NCI-H1092 treated with DMSO at 0.1 percent for 48 hours (cell line): ENCODE measurements at regions not wholly inside any gene's neighbourhood (a gene's known extent, or its start where the extent isn't known, plus 50 kb on each side); places are given as distances from the start of the nearest gene placed in this dataset.
"Not testable (repeated sequence)": the region's sequence is repeated elsewhere in the genome, so short reads cannot be mapped to it uniquely, and the experiment has no call there.

Experiments
- DNase-seq: peaks from one replicate; lab custom pipeline; 2025; lab: John Stamatoyannopoulos, UW

GRCh38 chr5:93682471-93683404 lies 58.7 kb downstream of the POU5F2 start:
- not testable (repeated sequence) for DNase-seq

GRCh38 chr5:93681432-93681831 lies 60.0 kb downstream of the POU5F2 start:
- no peak for DNase-seq

GRCh38 chr5:93677359-93677891 lies 64.0 kb downstream of the POU5F2 start:
- DNase-seq = peak; percentile 79

GRCh38 chr5:93676704-93677103 lies 64.7 kb downstream of the POU5F2 start:
- peak; percentile 4 for DNase-seq

- DNase-seq = peak; percentile 67
Observed at GRCh38 chr5:93675460-93676450, 65.6 kb downstream of the POU5F2 start.

GRCh38 chr5:93674866-93675459 lies 66.4 kb downstream of the POU5F2 start:
- no peak for DNase-seq

- DNase-seq = no peak
Observed at GRCh38 chr5:93674138-93674537, 67.3 kb downstream of the POU5F2 start.

- no peak for DNase-seq
Observed at GRCh38 chr5:93673316-93673954, 68.0 kb downstream of the POU5F2 start.

- DNase-seq = no peak
Observed at GRCh38 chr5:93665648-93666047, 75.8 kb downstream of the POU5F2 start.

GRCh38 chr5:93660677-93661076 lies 77.7 kb downstream of the NR2F1 start:
- no peak for DNase-seq

- no peak for DNase-seq
Observed at GRCh38 chr5:93658044-93658443, 75.0 kb downstream of the NR2F1 start.

- no peak for DNase-seq
Observed at GRCh38 chr5:93654676-93655075, 71.7 kb downstream of the NR2F1 start.

- no peak for DNase-seq
Observed at GRCh38 chr5:93653716-93654115, 70.7 kb downstream of the NR2F1 start.

- DNase-seq = no peak
Observed at GRCh38 chr5:93649234-93649900, 66.3 kb downstream of the NR2F1 start.

- DNase-seq = no peak
Observed at GRCh38 chr5:93644760-93645159, 61.7 kb downstream of the NR2F1 start.
